ENCODE measurements at regions not wholly inside any gene's neighbourhood (a gene's known extent, or its start where the extent isn't known, plus 50 kb on each side); places are given as distances from the start of the nearest gene placed in this dataset.

DNA sequence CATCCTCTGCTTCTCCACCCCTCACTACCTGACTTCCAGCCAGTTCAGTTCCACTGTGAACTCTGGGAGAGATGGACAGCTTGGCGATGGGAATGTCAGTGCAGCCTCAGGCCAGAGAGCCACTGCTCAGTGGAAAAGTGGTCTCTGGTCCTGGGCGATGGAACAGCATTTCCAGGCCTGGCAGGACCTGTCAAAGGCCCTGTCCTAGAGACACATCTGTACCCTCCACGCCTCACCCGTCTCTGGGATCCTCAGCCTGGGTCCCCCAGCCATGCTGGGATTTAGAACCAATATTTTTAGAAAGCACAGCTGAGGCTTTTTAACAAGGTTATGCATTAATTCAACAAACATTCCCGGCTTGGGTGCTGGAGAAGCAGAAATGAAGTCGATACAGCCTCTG is 165.7 kb downstream of the MN1 start:
- DNase-seq (ENCODE audit: low read depth): no peak

DNA sequence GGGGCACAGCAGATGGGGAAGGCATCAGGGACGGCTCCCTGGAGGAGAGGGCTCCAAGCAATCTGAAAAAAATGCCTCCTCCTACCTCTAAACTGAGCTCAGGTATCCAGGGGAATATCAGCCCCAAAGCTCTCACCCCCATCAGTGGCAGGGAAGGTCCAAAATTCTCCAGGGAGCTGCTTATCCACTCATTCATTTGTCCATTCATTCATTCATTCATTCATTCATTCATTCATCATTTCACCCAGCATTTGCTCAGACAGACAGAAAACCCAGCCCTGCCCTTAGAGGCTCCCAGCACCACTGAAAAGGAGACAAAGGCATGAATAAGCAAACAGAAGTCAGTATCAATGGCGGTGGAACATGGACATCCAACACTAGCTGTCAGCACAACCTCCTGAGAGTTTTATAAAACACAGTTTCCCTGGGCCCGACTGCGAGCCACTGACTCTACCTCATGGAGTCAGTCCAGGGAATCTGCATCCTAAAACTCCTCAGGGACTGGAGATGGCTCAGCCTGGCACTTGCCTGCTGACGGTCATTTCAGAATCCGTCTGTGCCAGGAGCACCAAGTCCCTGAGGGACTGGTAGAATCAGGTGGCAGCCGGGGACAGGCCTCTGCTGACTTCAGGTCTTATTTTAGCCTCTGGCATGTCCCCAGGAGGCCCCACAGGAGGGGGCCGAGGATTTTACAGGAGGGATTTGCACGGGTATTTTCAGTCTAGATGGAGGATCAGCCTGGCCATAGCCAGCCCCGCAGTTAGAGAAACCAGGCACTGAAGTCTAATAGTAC is 164.6 kb downstream of the MN1 start:
- no peak for DNase-seq (ENCODE audit: low read depth)

DNA sequence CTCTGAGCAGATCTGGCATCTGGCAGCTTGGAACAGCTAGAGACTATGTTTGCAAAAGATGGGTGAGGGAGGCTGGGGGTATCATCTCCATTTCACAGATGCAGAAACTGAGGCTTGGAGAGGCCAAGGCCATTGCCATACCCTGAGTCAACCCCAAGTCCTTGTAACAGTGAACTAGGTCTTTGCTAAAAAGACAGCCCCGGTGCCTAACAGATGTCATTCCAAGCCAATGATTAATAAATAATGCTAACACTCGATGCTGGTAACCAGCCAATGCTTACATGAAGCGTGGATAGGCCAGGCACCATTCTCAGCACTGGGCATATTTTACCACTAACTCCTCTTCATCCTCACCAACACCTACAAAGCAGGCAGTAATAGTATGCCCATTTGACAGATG is 164.0 kb downstream of the MN1 start:
- no peak for DNase-seq (ENCODE audit: low read depth)

- DNase-seq (ENCODE audit: low read depth): no peak
These were observed 163.0 kb downstream of the MN1 start for GRCh38 chr22:27638329-27639233.

DNA sequence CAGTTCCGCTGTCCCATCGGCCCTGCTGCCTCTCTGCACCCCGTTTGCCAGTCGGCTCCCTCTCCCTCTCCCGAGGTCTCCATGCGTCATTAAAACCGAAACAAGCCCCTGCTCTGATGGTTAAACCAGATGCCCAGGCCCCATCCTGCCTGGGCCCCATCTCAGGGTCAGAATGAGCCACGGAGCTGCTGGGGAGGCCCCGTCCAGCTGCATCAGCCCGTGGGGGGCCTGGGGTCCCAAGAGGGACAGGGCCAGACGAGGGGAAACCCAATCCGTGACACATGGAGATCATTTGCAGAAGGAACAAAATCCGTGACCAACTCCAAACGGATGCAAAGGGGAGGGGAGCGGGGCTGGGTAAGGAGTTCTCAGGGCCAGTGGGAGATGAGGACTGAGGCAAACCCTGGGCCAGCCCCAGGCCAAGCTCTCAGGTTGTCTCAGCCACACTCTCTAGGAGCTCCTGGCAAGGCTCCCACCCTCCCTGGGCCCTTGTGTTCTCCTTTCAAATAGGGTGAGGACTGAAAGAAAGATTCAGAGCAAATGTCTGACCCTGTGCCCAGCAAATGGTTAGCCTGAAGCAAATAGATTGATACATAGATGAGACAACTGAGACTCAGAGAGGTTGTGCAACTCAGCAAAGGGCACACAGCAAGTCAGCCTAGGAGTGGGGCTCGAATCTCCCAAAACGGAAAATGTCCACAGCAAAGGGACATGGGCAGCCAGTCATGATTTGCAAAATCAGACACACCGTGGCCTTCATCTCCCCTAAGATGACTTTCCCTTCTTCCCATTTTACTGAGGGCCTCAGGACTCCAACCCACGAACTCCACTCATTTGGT is 162.1 kb downstream of the MN1 start:
- DNase-seq (ENCODE audit: low read depth): no peak

GRCh38 chr22:27641049-27641795 is 160.3 kb downstream of the MN1 start:
- DNase-seq (ENCODE audit: low read depth): no peak

GRCh38 chr22:27642104-27642800 is 159.3 kb downstream of the MN1 start:
- DNase-seq (ENCODE audit: low read depth): no peak

GRCh38 chr22:27643907-27644306 is 157.6 kb downstream of the MN1 start:
- DNase-seq (ENCODE audit: low read depth): no peak

DNA sequence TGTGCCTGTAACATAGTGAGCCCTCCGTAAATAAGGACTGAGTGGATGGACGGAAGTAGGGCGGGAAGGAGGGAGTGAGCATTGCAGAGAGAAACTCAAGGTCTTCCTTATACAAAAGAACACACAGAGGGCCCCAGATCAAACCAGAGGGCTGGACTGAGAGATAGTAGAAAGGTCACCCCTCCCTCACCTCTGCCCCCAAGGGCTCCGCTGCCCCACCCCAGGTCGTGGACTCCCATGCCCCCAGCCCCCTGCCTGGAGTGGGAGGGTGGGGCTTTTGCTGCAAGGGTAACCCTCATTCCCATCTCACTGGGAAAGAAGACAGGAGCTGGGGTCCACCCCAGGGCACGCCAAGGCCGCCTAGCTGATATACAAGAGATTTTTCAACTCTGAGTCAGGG is 157.0 kb downstream of the MN1 start:
- no peak for DNase-seq (ENCODE audit: low read depth)

GRCh38 chr22:27647540-27647939 is 154.0 kb downstream of the MN1 start:
- no peak for DNase-seq (ENCODE audit: low read depth)

DNA sequence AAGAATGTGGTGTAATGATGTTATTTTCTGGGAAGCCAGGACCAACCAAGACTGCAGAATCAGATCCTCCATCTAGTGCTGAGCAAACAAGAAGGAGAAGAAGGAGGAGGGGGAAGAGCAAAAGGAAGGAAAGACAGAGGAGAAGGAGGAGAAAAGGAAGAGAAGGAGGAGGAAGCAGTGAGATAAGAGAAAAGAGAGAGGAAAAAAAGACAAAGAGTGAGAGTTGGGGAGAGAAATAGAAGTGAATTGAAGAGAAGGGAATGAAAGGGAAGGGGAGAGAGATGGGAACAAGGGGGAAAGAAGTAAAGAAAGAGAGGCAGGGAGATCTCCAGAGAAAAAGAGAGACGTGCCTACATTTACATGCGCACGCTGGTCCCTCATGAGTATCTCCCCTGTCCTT is 153.5 kb downstream of the MN1 start:
- no peak for DNase-seq (ENCODE audit: low read depth)

GRCh38 chr22:27648853-27649252 is 152.7 kb downstream of the MN1 start:
- DNase-seq (ENCODE audit: low read depth): no peak

GRCh38 chr22:27650572-27650971 is 151.0 kb downstream of the MN1 start:
- DNase-seq (ENCODE audit: low read depth): no peak

DNA sequence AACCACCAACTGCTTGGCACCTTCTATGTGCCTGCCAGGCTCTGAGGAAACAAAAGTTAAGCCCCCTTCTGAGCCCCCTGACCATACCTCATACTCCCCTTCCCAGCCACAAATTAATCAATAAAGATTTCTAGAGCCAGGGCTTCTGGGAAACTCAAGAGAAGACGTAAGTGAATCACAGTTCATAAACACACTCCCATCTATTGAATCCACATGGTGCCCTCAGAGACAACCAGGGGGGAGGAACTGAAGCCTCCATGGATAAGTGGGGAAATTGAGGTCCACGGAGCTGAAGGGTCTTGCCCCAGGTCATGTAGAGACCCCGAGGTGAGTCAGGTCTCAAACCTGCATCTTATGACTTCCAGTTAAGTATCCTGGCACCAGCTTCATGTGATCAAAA is 150.6 kb downstream of the MN1 start:
- no peak for DNase-seq (ENCODE audit: low read depth)

DNA sequence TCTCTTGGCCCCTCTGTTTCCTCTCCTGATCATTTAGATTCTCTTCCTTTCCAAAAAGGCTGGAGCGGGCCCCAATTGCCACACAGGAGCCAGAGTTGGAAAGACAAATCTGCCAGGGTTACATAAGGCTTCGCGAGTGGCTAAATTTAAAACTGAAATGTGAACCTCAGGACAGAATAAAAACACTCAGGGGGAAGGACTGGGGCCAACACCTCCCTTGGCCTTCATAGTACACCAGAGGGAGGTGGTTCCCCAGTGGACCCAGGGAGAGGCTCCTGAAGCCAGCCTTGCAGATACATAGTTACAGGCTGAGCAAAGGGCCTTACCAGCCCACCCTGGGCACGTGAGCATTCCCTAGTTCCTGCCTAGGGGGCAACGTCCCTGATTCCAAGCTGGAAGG is 150.1 kb downstream of the MN1 start:
- DNase-seq (ENCODE audit: low read depth): no peak

DNA sequence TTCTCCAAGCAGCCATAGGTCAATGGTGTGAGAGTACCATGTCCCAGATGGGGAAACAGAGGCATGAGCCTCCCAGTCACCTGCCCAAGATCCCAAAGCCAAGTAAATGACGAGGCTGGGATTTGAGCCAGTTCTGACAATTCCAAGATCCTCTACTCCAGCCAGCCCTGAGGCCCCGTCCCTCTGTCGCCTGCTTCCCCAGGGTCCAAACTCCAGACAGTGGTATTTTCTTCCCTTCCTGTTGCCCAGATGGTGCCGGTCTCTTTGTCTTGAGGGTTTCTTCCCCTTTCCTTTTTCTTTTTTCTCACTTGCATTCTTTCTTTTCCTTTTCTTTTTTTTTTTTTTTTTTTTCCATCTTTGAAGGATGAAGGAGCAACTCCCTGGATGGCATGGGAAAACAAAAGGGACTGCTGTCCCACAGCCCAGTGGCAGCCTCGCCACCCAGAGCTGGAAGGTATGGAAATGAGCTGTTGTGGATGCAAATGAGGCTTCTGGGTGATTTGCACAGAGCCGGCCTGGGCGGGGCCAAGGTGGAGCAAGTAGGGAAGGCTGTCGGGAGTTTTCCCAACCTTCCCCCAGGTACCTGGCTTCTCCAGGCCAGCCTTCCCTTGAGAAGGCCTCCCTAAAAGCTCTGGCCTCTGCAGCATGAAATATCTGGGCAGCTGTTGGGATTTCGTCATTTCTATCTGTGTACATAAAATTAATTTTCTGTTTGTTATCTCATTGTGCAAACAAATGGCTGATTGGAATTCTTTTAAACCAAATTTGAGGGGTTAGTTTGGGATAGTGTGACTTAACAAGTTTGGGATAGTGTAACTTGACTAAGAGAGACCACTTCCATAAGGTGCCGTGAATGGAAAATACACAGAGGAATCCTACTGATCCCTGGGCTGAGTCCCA is 146.8 kb downstream of the MN1 start:
- DNase-seq (ENCODE audit: low read depth): no peak

DNA sequence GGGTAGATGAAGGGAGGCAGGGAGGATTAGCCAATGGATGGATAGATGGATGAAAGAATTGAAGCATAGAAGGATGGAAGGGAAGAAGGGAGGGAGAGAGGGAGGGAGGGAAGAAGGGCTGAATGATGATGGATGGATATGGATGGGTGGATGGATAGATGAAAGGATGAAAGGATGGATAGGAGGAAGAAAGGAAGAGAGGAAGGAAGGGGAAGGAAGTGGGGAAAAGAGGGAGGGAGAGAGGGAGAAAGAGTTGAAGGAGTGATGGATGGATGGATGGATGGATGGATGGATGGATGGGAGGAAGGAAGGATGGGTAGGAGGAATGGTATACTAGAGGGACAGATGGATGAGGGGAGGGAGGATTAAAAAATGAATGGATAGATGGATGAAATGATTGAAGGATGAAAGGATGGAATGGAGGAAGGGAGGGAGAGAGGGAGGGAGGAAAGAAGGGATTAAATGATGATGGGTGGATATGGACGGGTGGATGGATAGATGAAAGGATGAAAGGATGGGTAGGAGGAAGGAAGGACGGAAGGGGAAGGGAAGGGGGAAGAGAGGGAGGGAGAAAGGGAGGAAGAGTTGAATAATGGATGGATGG is 145.9 kb downstream of the MN1 start:
- no peak for DNase-seq (ENCODE audit: low read depth)

- DNase-seq (ENCODE audit: low read depth): no peak
These were observed 144.6 kb downstream of the MN1 start for GRCh38 chr22:27656970-27657369.

GRCh38 chr22:27660306-27660705 is 141.2 kb downstream of the MN1 start:
- no peak for DNase-seq (ENCODE audit: low read depth)

Data from stimulated activated CD8-positive, alpha-beta memory T cell treated with anti-CD3 and anti-CD28 coated beads, Interleukin-12 subunit alpha, Interleukin-12 subunit beta, amount 100 ng/mL, for 1 hour (primary cell).